GM12878 (cell line): ENCODE measurements at regions not wholly inside any gene's neighbourhood (a gene's known extent, or its start where the extent isn't known, plus 50 kb on each side); places are given as distances from the start of the nearest gene placed in this dataset.

Experiments
- ASH2L ChIP-seq: fragments of 300-600, 200-600 bp; sonication (generic); IDR thresholded peaks from 2 replicates; pipeline ENCODE4 v1.6.1; 2017; ENCODE audit warnings: low read depth, mild to moderate bottlenecking, borderline replicate concordance
- LARP7 ChIP-seq: fragments of 450-650 bp; IDR thresholded peaks from 2 replicates; pipeline ENCODE4 v1.6.1; 2017; ENCODE audit warnings: mild to moderate bottlenecking
- SIN3A ChIP-seq: IDR thresholded peaks from 2 replicates; pipeline ENCODE4 v1.6.1; 2012; ENCODE audit warnings: low read depth, low read length, improper control_type of control experiment
- SIX5 ChIP-seq: IDR thresholded peaks from 2 replicates; pipeline ENCODE4 v1.6.1; 2011; ENCODE audit warnings: mild to moderate bottlenecking, low read depth, low read length, moderate library complexity; ENCODE audit not compliant: severe bottlenecking
- ZBED1 ChIP-seq: IDR thresholded peaks from 2 replicates; pipeline ENCODE4 v1.6.1; 2016; ENCODE audit warnings: borderline replicate concordance
- ZNF622 ChIP-seq: fragments of 450-650 bp; IDR thresholded peaks from 2 replicates; pipeline ENCODE4 v1.6.1; 2017; ENCODE audit warnings: mild to moderate bottlenecking, inconsistent platforms
- TF ChIP-seq, protein P1 (sequence below), 3 experiments: IDR thresholded peaks in 2 of 3; conservative IDR thresholded peaks in 1 of 3; 2 replicates each; pipeline ENCODE4 v1.5.1; 2011; ENCODE audit warnings: low read depth in 3 of 3, low read length in 3 of 3, mild to moderate bottlenecking in 3 of 3, control low read depth in 2 of 3, moderate library complexity in 2 of 3, inconsistent platforms in 1 of 3, mixed read lengths in 1 of 3; ENCODE audit not compliant: control insufficient read depth in 2 of 3, insufficient read depth in 1 of 3; ENCODE audit errors: extremely low read depth in 1 of 3
- TF ChIP-seq, protein P2 (sequence below): fragments of 450-650 bp; IDR thresholded peaks from 2 replicates; pipeline ENCODE4 v1.6.1; 2016; ENCODE audit warnings: mild to moderate bottlenecking
- TF ChIP-seq, protein P3 (sequence below): IDR thresholded peaks from 2 replicates; pipeline ENCODE4 v1.6.1; 2011; ENCODE audit warnings: mild to moderate bottlenecking, low read depth, low read length, moderate library complexity; ENCODE audit not compliant: insufficient replicate concordance
- TF ChIP-seq, protein P4 (sequence below): IDR thresholded peaks from 2 replicates; pipeline ENCODE4 v1.6.1; 2012; ENCODE audit warnings: low read depth, low read length, improper control_type of control experiment

DNA sequence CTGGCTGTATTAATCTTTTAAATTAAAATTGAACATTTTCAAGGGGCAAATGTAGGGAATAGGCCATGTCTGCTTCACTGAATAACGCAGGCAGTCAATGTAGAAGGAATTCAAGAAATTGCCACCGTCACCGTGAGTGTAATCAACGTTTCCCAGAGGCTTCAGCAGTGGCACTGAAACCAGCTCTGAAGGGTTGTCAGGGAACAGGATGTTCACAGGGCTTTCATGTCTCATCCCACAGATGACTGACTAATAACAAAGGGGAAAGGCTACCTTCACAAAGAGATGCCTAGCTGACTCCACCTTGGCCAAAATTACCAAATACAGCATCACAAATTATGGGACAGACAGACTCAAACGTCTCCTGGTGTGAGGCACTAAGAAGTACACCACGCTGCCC, 70.4 kb upstream of the SIMC1 start:
- TF ChIP-seq, protein P1, sequence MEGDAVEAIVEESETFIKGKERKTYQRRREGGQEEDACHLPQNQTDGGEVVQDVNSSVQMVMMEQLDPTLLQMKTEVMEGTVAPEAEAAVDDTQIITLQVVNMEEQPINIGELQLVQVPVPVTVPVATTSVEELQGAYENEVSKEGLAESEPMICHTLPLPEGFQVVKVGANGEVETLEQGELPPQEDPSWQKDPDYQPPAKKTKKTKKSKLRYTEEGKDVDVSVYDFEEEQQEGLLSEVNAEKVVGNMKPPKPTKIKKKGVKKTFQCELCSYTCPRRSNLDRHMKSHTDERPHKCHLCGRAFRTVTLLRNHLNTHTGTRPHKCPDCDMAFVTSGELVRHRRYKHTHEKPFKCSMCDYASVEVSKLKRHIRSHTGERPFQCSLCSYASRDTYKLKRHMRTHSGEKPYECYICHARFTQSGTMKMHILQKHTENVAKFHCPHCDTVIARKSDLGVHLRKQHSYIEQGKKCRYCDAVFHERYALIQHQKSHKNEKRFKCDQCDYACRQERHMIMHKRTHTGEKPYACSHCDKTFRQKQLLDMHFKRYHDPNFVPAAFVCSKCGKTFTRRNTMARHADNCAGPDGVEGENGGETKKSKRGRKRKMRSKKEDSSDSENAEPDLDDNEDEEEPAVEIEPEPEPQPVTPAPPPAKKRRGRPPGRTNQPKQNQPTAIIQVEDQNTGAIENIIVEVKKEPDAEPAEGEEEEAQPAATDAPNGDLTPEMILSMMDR (IDR thresholded peaks at IDR 0.05 in 2 of 3, conservative IDR thresholded peaks at IDR 0.05 in 1 of 3; ENCODE audit: control insufficient read depth in 2 of 3, extremely low read depth in 1 of 3, insufficient read depth in 1 of 3, low read depth in 3 of 3, low read length in 3 of 3): no peak
- TF ChIP-seq ZNF622 (no peak), ASH2L (no peak), SIN3A (no peak), SIX5 (no peak), ZBED1 (no peak), LARP7 (no peak)
- TF ChIP-seq, protein P2, sequence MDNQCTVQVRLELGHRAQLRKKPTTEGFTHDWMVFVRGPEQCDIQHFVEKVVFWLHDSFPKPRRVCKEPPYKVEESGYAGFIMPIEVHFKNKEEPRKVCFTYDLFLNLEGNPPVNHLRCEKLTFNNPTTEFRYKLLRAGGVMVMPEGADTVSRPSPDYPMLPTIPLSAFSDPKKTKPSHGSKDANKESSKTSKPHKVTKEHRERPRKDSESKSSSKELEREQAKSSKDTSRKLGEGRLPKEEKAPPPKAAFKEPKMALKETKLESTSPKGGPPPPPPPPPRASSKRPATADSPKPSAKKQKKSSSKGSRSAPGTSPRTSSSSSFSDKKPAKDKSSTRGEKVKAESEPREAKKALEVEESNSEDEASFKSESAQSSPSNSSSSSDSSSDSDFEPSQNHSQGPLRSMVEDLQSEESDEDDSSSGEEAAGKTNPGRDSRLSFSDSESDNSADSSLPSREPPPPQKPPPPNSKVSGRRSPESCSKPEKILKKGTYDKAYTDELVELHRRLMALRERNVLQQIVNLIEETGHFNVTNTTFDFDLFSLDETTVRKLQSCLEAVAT: no peak
- TF ChIP-seq, protein P3, sequence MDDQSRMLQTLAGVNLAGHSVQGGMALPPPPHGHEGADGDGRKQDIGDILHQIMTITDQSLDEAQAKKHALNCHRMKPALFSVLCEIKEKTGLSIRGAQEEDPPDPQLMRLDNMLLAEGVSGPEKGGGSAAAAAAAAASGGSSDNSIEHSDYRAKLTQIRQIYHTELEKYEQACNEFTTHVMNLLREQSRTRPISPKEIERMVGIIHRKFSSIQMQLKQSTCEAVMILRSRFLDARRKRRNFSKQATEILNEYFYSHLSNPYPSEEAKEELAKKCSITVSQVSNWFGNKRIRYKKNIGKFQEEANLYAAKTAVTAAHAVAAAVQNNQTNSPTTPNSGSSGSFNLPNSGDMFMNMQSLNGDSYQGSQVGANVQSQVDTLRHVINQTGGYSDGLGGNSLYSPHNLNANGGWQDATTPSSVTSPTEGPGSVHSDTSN: no peak
- TF ChIP-seq, protein P4, sequence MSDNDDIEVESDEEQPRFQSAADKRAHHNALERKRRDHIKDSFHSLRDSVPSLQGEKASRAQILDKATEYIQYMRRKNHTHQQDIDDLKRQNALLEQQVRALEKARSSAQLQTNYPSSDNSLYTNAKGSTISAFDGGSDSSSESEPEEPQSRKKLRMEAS: no peak
